ENCODE measurements at regions not wholly inside any gene's neighbourhood (a gene's known extent, or its start where the extent isn't known, plus 50 kb on each side); places are given as distances from the start of the nearest gene placed in this dataset.

DNA sequence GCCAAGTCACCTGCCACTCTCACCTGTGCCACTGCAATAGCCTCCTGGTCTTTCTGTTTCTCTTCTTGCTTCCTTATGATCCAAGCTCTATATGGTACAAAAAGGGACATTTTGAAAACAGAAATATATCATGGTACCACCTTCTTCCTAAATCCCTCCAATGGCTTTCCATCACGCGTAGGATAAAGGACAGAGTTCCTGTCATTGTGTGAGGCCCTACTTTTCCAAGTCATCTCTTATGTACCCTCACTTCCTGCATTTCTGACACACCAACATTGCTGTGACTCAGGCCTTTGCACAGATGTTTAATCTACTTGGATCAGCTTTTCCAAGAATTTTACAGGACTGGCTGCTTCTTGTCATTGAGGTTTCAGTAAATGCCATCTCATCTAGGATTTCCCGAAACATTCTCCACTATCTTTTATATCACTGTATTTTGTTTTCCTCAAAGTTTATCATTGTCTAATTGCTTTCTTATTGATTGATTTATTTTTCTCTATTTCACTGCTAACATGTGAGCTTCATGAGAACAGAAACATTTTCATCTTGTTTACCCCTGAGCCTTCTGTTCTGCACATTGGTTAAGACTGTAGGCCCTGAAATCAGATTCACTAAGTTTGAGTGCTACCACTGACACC lies 426.1 kb upstream of the FANCL start:
- ChIA-PET POLR2A (no interaction called here), CTCF (no interaction called here)
- intact Hi-C loops (cut with DNase I, micrococcal nuclease): no loop called here
- Histone ChIP-seq H3K36me3 (ENCODE audit: insufficient read depth, low read length) (no peaks in the 10 kb centered on the region), H3K9me3 (ENCODE audit: control insufficient read depth in 1 of 2, insufficient read depth in 1 of 2, low read length in 2 of 2) (no peaks in the 10 kb centered on the region), H3K4me3 (ENCODE audit: low read length) (no peak overlapping the region), H3K27me3 (ENCODE audit: control insufficient read depth in 1 of 2, insufficient read depth in 2 of 2, low read length in 2 of 2) (no peaks in the 10 kb centered on the region), H3K27ac (ENCODE audit: low read depth in 1 of 2, low read length in 2 of 2) (no peak overlapping the region), H3K4me1 (ENCODE audit: insufficient read depth, low read length) (no peaks in the 10 kb centered on the region)
- no peaks in the 10 kb centered on the region for H3K27me3 Mint-ChIP-seq
- no peak overlapping the region for H3K27ac Mint-ChIP-seq
- H3K4me1 Mint-ChIP-seq (ENCODE audit: low read depth): no peaks in the 10 kb centered on the region
- H3K36me3 Mint-ChIP-seq (ENCODE audit: low read depth): no peaks in the 10 kb centered on the region
- DNase-seq: no peak
- no peak for ATAC-seq (ENCODE audit: poor library complexity)
- H3K9me3 Mint-ChIP-seq: no peaks in the 10 kb centered on the region
- TF ChIP-seq, protein P1, sequence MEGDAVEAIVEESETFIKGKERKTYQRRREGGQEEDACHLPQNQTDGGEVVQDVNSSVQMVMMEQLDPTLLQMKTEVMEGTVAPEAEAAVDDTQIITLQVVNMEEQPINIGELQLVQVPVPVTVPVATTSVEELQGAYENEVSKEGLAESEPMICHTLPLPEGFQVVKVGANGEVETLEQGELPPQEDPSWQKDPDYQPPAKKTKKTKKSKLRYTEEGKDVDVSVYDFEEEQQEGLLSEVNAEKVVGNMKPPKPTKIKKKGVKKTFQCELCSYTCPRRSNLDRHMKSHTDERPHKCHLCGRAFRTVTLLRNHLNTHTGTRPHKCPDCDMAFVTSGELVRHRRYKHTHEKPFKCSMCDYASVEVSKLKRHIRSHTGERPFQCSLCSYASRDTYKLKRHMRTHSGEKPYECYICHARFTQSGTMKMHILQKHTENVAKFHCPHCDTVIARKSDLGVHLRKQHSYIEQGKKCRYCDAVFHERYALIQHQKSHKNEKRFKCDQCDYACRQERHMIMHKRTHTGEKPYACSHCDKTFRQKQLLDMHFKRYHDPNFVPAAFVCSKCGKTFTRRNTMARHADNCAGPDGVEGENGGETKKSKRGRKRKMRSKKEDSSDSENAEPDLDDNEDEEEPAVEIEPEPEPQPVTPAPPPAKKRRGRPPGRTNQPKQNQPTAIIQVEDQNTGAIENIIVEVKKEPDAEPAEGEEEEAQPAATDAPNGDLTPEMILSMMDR (IDR thresholded peaks at IDR 0.05): no peak
- no peak overlapping the region for H3K4me3 Mint-ChIP-seq

- H3K27ac Mint-ChIP-seq: no peak overlapping the region
- POLR2A ChIA-PET: no interaction called here
- no peaks in the 10 kb centered on the region for H3K36me3 Mint-ChIP-seq (ENCODE audit: low read depth)
- no peaks in the 10 kb centered on the region for H3K27me3 Mint-ChIP-seq
- no peaks in the 10 kb centered on the region for H3K9me3 Mint-ChIP-seq
- intact Hi-C loops (cut with DNase I, micrococcal nuclease): no loop called here
- Histone ChIP-seq H3K36me3 (ENCODE audit: insufficient read depth, low read length) (no peaks in the 10 kb centered on the region), H3K27me3 (ENCODE audit: control insufficient read depth in 1 of 2, insufficient read depth in 2 of 2, low read length in 2 of 2) (no peaks in the 10 kb centered on the region), H3K9me3 (ENCODE audit: control insufficient read depth in 1 of 2, insufficient read depth in 1 of 2, low read length in 2 of 2) (no peaks in the 10 kb centered on the region), H3K4me1 (ENCODE audit: insufficient read depth, low read length) (no peaks in the 10 kb centered on the region), H3K27ac (ENCODE audit: low read depth in 1 of 2, low read length in 2 of 2) (no peak overlapping the region), H3K4me3 (ENCODE audit: low read length) (no peak overlapping the region)
- H3K4me3 Mint-ChIP-seq: no peak overlapping the region
- TF ChIP-seq, protein P1 (IDR thresholded peaks at IDR 0.05): no peak
- CTCF ChIA-PET: no interaction called here
- ATAC-seq (ENCODE audit: poor library complexity) (no peak), DNase-seq (no peak)
- no peaks in the 10 kb centered on the region for H3K4me1 Mint-ChIP-seq (ENCODE audit: low read depth)
Observed at GRCh38 chr2:58666323-58666970, 425.3 kb upstream of the FANCL start.

DNA sequence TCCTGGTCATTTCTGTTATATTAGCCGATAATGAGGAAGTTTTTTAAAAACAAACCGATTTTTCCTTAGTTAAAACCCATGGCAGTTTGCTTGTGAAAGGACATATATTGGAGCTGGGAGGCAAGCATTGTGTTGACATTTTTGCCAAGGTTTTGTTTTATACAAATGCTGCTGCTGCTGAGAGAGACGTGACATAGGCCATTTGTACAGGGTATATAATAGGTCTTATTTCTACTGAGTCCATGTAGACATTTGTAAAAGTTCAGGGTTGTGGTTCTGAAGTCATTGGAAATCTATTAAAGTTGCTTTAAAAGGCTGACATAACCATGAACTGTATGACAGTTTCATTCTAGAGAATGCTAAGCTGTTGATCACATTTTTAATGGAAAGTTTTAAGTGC lies 424.0 kb upstream of the FANCL start:
- Histone ChIP-seq H3K4me3 (ENCODE audit: low read length) (no peak overlapping the region), H3K4me1 (ENCODE audit: insufficient read depth, low read length) (no peaks in the 10 kb centered on the region), H3K27me3 (ENCODE audit: control insufficient read depth in 1 of 2, insufficient read depth in 2 of 2, low read length in 2 of 2) (no peaks in the 10 kb centered on the region), H3K9me3 (ENCODE audit: control insufficient read depth in 1 of 2, insufficient read depth in 1 of 2, low read length in 2 of 2) (no peaks in the 10 kb centered on the region), H3K27ac (ENCODE audit: low read depth in 1 of 2, low read length in 2 of 2) (no peak overlapping the region), H3K36me3 (ENCODE audit: insufficient read depth, low read length) (no peaks in the 10 kb centered on the region)
- ATAC-seq (ENCODE audit: poor library complexity): no peak
- ChIA-PET CTCF (no interaction called here), POLR2A (no interaction called here)
- Mint-ChIP-seq H3K9me3 (no peaks in the 10 kb centered on the region), H3K4me3 (no peak overlapping the region), H3K27me3 (no peaks in the 10 kb centered on the region), H3K27ac (no peak overlapping the region), H3K36me3 (ENCODE audit: low read depth) (no peaks in the 10 kb centered on the region), H3K4me1 (ENCODE audit: low read depth) (no peaks in the 10 kb centered on the region)
- intact Hi-C loops (cut with DNase I, micrococcal nuclease): no loop called here
- TF ChIP-seq, protein P1 (IDR thresholded peaks at IDR 0.05): no peak
- no peak for DNase-seq

Measured in CD4-positive, alpha-beta T cell (primary cell).